ENCODE measurements at regions not wholly inside any gene's neighbourhood (a gene's known extent, or its start where the extent isn't known, plus 50 kb on each side); places are given as distances from the start of the nearest gene placed in this dataset.

DNA sequence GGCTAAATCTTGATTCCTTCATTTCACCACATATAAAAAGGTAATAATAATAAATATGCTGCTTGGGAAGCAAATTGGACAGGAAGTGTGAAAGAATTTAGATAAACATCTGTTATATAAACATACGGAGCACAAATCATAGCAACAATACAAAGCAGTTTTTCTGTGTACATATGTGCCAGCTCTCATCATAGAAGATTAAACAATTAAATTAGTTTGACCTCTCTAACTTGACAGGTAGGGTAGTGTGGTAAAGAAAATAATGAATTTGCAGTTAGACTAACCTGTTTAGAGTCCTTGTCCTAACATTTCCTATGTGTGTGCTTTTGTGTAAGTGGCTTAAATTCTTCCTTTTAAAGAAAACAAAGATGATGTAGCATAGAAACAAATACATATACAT lies 995.7 kb upstream of the TENM4 start (continued):
- TF ChIP-seq ZBTB33 (IDR thresholded peaks at IDR 0.05) (no peak), MAX (IDR thresholded peaks at IDR 0.05) (no peak)

DNA sequence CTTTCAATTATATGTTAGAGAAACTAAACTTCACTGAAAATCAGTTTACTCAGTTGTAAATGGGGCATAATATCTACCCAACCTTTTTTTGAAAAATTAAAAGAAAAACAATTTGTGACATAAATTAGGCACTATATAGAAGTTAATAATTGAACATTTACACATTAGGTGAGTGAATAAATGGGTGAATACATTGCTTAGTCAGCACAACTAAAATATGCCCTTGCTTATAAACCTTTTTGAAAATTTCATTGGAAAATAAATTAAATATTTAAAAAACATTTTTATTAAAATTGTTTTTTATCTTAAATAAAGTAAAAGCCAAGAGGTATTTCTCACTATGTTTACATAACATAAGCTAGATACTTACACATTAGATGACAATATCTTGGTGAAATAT lies 994.5 kb upstream of the TENM4 start:
- Histone ChIP-seq H3K4me3 (ENCODE audit: low read depth in 1 of 3, low read length in 3 of 3) (no peak overlapping the region), H3K27ac (ENCODE audit: low read depth in 1 of 2, low read length in 2 of 2) (no peak overlapping the region), H3K9me3 (ENCODE audit: control insufficient read depth in 4 of 4, low read length in 3 of 4) (no peaks in the 10 kb centered on the region), H3K4me1 (ENCODE audit: control insufficient read depth in 4 of 4, insufficient read depth in 4 of 4, low read length in 3 of 4) (no peaks in the 10 kb centered on the region), H3K27me3 (ENCODE audit: control insufficient read depth in 4 of 4, insufficient read depth in 4 of 4, low read length in 3 of 4) (no peaks in the 10 kb centered on the region), H3K9ac (ENCODE audit: low read depth in 1 of 2, low read length in 2 of 2) (no peak overlapping the region), H3K36me3 (ENCODE audit: control insufficient read depth in 4 of 4, insufficient read depth in 3 of 4, low read depth in 1 of 4, low read length in 3 of 4) (no peaks in the 10 kb centered on the region)
- DNase-seq (ENCODE audit: low spot score): no peak
- no peak for TF ChIP-seq HNF4G (IDR thresholded peaks at IDR 0.05)
- TF ChIP-seq YY1 (IDR thresholded peaks at IDR 0.05): no peak
- TF ChIP-seq RAD21 (IDR thresholded peaks at IDR 0.05): no peak
- TF ChIP-seq RXRA (IDR thresholded peaks at IDR 0.05): no peak
- TF ChIP-seq NR2F2 (IDR thresholded peaks at IDR 0.05): no peak
- TF ChIP-seq FOXA2 (IDR thresholded peaks at IDR 0.05): no peak
- no peak for TF ChIP-seq ZBTB33 (IDR thresholded peaks at IDR 0.05)
- no peak for TF ChIP-seq SP1 (IDR thresholded peaks at IDR 0.05)
- TF ChIP-seq ATF3 (IDR thresholded peaks at IDR 0.05): no peak
- TF ChIP-seq CTCF (IDR thresholded peaks at IDR 0.05; ENCODE audit: low read depth, low read length, missing input control): no peak
- TF ChIP-seq EGR1 (IDR thresholded peaks at IDR 0.05; ENCODE audit: low read depth in 2 of 2): no peak
- TF ChIP-seq HNF4A (conservative IDR thresholded peaks at IDR 0.05): no peak
- TF ChIP-seq, protein P1, sequence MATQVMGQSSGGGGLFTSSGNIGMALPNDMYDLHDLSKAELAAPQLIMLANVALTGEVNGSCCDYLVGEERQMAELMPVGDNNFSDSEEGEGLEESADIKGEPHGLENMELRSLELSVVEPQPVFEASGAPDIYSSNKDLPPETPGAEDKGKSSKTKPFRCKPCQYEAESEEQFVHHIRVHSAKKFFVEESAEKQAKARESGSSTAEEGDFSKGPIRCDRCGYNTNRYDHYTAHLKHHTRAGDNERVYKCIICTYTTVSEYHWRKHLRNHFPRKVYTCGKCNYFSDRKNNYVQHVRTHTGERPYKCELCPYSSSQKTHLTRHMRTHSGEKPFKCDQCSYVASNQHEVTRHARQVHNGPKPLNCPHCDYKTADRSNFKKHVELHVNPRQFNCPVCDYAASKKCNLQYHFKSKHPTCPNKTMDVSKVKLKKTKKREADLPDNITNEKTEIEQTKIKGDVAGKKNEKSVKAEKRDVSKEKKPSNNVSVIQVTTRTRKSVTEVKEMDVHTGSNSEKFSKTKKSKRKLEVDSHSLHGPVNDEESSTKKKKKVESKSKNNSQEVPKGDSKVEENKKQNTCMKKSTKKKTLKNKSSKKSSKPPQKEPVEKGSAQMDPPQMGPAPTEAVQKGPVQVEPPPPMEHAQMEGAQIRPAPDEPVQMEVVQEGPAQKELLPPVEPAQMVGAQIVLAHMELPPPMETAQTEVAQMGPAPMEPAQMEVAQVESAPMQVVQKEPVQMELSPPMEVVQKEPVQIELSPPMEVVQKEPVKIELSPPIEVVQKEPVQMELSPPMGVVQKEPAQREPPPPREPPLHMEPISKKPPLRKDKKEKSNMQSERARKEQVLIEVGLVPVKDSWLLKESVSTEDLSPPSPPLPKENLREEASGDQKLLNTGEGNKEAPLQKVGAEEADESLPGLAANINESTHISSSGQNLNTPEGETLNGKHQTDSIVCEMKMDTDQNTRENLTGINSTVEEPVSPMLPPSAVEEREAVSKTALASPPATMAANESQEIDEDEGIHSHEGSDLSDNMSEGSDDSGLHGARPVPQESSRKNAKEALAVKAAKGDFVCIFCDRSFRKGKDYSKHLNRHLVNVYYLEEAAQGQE (IDR thresholded peaks at IDR 0.05): no peak
- TF ChIP-seq TAF1 (conservative IDR thresholded peaks at IDR 0.05): no peak
- TF ChIP-seq FOXA1 (IDR thresholded peaks at IDR 0.05): no peak
- TF ChIP-seq MAX (IDR thresholded peaks at IDR 0.05): no peak

All from liver (tissue), 7 donors.